ENCODE measurements at regions not wholly inside any gene's neighbourhood (a gene's known extent, or its start where the extent isn't known, plus 50 kb on each side); places are given as distances from the start of the nearest gene placed in this dataset.

DNA sequence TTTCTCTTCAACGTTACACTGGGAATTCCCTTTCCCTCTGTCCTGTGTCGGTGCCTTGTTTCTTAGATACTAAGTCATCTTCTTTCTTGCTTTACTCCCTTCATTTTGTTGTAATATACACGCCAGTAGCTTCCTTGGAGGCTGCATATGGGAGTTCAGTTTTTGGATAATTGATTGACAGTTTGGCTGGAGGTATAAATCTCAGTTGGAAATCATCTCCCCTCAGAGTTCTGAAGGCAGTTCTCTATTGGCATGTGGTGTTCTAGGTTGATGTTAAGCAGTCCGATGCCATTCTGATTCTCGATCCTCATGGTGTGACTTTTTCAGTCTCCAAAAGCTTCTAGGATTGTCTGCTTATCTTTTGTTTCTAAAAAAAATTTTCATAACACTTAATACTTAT is 152.5 kb upstream of the GLI2 start:
- H3K27me3 Mint-ChIP-seq (ENCODE audit: low read depth): peaks cover 42% of the 10 kb centered on the region
- no peak overlapping the region for H3K4me3 Mint-ChIP-seq
- H3K9me3 Mint-ChIP-seq: peaks cover 6% of the 10 kb centered on the region
- no peaks in the 10 kb centered on the region for H3K4me1 Mint-ChIP-seq (ENCODE audit: low read depth)
- H3K27ac Mint-ChIP-seq: no peak overlapping the region
- no peaks in the 10 kb centered on the region for H3K36me3 Mint-ChIP-seq (ENCODE audit: low read depth)

DNA sequence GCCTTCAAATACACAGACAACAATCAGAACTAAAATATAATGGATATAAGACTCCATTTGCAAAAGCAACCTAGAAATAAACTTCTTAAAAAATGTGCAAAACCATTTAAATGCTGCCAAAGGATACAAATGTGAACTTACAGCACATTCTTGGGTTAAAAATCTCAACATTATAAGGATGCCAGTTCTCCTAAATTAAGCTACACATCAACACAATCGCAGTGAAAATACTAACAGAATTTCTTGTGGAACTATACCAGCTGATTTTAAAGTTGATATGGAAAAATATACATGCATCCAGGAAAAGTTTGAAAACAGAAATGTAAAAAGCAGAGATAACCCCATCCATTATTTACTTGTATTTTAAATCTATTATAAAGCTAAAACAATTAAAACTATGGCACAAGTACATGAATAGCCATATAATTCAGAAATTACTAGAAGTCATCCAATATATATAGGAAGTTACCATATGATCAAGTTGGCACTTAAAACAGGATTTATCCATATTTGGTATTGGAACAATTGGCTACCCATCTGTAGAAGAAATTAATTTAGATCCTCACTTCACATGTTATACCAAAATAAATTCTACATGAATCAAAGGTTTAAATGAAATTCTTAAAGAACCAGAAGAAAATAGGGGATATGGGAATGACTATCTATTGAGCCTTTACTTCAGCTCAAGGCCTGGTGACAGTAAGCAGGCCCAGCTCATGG is 151.7 kb upstream of the GLI2 start:
- peaks cover 6% of the 10 kb centered on the region for H3K9me3 Mint-ChIP-seq
- peaks cover 51% of the 10 kb centered on the region for H3K27me3 Mint-ChIP-seq (ENCODE audit: low read depth)
- no peak overlapping the region for H3K27ac Mint-ChIP-seq
- no peak overlapping the region for H3K4me3 Mint-ChIP-seq
- H3K36me3 Mint-ChIP-seq (ENCODE audit: low read depth): no peaks in the 10 kb centered on the region
- no peaks in the 10 kb centered on the region for H3K4me1 Mint-ChIP-seq (ENCODE audit: low read depth)

DNA sequence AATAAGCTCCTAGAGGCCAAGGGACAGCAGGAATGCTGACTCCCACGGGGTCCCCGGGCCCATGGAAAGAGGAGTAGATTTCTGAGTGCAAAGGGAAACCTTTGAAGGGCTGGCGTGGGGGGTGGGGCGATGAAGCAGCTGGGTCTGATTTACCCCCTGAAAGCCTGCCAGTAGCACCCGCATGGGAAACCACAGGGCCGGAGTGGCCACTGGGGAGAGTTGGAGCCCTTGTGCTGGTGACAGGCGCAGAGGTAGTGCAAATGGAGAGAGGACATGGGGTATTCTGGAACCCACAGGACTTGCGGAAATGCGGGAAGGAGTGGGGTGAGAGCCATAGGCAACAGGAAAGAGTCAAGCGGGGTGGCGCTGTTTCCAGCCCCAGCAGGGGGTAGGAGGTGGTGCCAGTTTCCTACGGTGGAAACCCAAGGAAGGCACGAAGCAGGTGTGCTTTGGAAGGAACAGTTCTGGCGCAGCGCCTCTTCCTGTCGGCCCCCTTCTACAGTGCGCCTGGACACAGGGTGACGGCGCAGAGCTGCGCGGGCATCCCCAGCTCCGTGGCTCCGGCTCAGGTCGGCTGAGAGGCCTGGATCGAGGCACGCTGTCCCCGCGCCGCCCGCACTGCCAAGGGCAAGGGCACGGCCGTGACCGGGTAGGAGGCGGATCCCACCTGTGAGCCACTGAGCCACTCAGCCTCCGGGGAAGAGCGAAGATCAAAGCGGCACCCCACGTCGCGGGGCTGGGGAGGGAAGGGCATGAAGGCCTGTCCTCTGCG is 149.0 kb upstream of the GLI2 start:
- Mint-ChIP-seq H3K4me3 (no peak overlapping the region), H3K27ac (no peak overlapping the region), H3K27me3 (ENCODE audit: low read depth) (peaks cover 56% of the 10 kb centered on the region), H3K4me1 (ENCODE audit: low read depth) (no peaks in the 10 kb centered on the region), H3K36me3 (ENCODE audit: low read depth) (no peaks in the 10 kb centered on the region), H3K9me3 (peaks cover 6% of the 10 kb centered on the region)

DNA sequence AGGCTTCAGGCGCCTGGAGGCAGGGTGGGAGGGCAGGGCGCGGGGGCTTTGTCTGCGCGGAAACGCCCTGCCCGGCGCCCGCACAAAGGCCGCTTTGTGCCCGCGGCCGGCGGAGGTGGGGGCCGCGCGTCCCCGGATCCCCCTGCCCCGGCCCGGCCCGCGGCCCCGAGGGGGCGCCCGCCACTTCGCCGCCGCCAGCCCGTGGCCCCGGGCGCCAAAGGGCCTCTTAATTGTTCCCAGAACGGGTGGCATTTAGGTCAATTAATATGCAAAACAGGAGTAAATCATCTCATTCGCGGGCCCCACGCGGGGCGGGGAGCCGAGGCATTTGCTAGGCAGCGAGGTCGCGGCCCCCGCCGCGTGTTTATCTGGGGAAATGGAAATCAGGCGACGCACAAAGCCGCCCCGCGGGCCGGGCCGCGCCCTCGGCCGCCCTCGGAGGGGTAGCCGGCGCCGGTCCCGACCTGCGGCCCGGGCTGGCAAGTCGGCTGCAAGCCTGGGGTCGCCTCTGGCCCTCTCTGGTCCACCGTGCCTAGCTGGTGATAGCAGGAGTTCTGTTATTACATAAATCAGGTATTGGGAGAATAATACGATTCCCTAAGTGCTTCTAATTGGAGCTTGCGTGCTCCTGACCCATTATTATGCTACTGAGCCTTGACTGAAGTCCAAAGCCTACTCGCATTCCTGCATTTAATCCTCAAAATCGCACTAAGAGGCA is 148.2 kb upstream of the GLI2 start:
- Mint-ChIP-seq H3K27me3 (ENCODE audit: low read depth) (peaks cover 53% of the 10 kb centered on the region), H3K4me3 (no peak overlapping the region), H3K36me3 (ENCODE audit: low read depth) (no peaks in the 10 kb centered on the region), H3K9me3 (peaks cover 6% of the 10 kb centered on the region), H3K4me1 (ENCODE audit: low read depth) (no peaks in the 10 kb centered on the region), H3K27ac (no peak overlapping the region)

DNA sequence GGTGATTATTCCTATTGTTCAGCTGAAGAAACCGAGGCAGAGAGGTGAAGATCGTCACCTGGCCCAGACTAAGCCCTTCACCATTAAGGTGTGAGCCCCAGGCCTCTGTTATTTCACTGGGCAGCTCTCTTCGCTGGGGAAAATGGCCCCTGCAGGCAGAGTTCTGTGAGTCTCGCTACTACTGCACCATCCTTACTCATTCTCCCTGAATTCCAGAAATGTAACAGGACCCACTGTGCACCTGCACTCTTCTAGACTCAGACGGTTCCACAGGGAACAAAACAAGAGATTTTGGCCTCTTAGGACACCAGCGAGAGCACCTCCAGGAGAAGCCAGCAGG is 147.7 kb upstream of the GLI2 start:
- no peak overlapping the region for H3K4me3 Mint-ChIP-seq
- no peak overlapping the region for H3K27ac Mint-ChIP-seq
- H3K4me1 Mint-ChIP-seq (ENCODE audit: low read depth): no peaks in the 10 kb centered on the region
- no peaks in the 10 kb centered on the region for H3K36me3 Mint-ChIP-seq (ENCODE audit: low read depth)
- H3K27me3 Mint-ChIP-seq (ENCODE audit: low read depth): peaks cover 51% of the 10 kb centered on the region
- H3K9me3 Mint-ChIP-seq: peaks cover 6% of the 10 kb centered on the region

DNA sequence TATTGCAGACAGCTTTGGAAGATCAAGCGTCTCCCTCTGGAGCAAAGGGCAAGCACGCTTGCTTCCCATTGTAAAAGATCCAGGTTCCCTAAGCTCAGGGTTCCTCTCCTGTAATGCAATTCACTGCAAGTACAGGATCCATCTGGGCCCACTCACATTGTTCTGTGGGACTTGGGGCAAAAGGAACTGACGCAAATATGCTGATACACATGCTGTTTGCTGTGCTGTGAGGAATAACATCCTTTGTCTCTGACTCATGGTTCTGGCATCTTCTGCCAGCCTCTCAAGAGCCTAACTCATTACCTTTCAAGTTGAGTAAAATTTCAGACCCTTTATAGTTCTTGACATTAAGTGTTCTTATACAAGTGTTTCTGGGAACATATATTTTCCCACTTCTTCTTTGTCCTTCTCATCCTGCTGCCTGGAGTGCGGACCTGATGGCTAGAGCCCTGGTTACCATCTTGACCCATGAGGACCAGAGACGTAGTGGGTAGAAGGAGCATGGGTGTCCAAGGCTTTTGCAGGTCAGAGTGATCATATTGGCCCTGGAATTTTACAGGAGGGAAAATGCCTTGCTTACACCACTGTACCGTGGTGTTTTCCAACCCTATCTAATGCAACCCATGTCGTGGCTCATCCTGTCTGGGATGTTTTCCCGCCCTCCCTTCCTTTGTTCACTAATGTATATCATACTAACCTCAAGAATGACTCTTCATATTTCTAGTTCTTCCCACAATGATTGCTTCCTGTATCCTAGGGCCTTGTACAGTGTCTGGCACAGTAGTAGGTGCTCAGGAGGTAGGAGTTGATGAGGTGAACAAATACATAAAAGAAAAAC is 145.7 kb upstream of the GLI2 start:
- Mint-ChIP-seq H3K4me1 (ENCODE audit: low read depth) (no peaks in the 10 kb centered on the region), H3K27ac (no peak overlapping the region), H3K9me3 (peaks cover 5% of the 10 kb centered on the region), H3K36me3 (ENCODE audit: low read depth) (no peaks in the 10 kb centered on the region), H3K4me3 (no peak overlapping the region), H3K27me3 (ENCODE audit: low read depth) (peaks cover 43% of the 10 kb centered on the region)

DNA sequence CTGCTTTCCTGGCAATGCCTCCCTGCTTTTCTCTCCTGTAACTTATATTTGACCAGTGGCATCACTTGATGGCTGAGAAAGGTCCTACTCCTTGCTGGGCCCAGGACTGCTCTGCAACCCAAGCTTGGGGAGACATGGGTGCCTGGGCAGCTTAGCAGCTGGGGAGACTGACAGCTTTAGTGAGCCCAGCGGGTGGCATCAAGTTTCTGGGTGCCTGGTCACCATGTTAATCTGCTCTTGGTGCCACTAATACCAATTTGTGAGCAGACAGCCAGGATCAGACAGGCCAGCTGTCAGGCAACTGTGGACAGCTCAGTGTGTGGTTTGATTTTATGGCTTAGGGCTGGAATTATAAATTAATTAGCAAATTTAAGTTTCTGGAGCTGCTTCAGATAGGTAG is 144.8 kb upstream of the GLI2 start:
- Mint-ChIP-seq H3K36me3 (ENCODE audit: low read depth) (no peaks in the 10 kb centered on the region), H3K9me3 (no peaks in the 10 kb centered on the region), H3K27ac (no peak overlapping the region), H3K4me3 (no peak overlapping the region), H3K27me3 (ENCODE audit: low read depth) (peaks cover 35% of the 10 kb centered on the region), H3K4me1 (ENCODE audit: low read depth) (no peaks in the 10 kb centered on the region)

DNA sequence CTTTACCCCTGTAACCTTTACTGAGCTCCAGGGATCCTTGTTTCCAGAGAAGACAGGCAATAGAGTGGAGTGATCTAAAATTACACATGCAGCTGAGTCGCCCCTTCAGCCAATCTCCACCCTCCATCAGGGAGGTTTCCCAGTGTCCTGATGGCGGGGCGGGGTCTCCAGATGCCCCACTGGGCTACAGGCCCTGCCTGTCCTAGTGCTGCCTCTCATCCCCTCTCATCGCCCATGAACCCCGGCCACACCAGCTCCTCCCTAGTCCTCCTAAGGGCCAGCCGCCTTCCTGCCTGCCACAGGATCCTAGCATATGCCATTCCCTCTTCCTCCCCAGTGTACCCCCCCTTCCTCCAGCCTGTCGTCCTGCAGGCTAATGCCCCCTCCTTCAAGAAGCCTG is 144.1 kb upstream of the GLI2 start:
- H3K27me3 Mint-ChIP-seq (ENCODE audit: low read depth): peaks cover 28% of the 10 kb centered on the region
- H3K9me3 Mint-ChIP-seq: no peaks in the 10 kb centered on the region
- no peak overlapping the region for H3K4me3 Mint-ChIP-seq
- no peak overlapping the region for H3K27ac Mint-ChIP-seq
- H3K4me1 Mint-ChIP-seq (ENCODE audit: low read depth): no peaks in the 10 kb centered on the region
- no peaks in the 10 kb centered on the region for H3K36me3 Mint-ChIP-seq (ENCODE audit: low read depth)

DNA sequence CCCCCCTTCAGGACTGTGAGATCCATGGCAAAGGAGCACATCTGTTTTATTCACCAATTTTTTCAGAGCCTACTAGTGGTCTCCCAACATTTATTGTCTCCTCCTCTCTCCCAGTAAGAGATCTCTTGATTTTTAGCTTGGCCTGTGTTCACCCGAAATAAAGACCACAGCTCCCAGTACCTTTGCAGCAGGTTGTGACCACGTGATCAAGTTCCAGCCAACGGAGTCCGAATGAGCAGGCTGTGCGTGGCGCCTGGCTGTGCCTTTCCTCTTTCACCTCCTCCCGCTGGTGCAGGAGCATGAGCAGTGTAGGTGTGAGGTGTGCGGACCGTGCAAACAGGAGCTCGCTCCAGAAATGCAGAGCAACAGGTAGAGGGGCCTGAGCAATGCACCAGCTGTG is 143.6 kb upstream of the GLI2 start:
- no peak overlapping the region for H3K4me3 Mint-ChIP-seq
- no peaks in the 10 kb centered on the region for H3K36me3 Mint-ChIP-seq (ENCODE audit: low read depth)
- H3K27ac Mint-ChIP-seq: no peak overlapping the region
- peaks cover 23% of the 10 kb centered on the region for H3K27me3 Mint-ChIP-seq (ENCODE audit: low read depth)
- no peaks in the 10 kb centered on the region for H3K4me1 Mint-ChIP-seq (ENCODE audit: low read depth)
- no peaks in the 10 kb centered on the region for H3K9me3 Mint-ChIP-seq

DNA sequence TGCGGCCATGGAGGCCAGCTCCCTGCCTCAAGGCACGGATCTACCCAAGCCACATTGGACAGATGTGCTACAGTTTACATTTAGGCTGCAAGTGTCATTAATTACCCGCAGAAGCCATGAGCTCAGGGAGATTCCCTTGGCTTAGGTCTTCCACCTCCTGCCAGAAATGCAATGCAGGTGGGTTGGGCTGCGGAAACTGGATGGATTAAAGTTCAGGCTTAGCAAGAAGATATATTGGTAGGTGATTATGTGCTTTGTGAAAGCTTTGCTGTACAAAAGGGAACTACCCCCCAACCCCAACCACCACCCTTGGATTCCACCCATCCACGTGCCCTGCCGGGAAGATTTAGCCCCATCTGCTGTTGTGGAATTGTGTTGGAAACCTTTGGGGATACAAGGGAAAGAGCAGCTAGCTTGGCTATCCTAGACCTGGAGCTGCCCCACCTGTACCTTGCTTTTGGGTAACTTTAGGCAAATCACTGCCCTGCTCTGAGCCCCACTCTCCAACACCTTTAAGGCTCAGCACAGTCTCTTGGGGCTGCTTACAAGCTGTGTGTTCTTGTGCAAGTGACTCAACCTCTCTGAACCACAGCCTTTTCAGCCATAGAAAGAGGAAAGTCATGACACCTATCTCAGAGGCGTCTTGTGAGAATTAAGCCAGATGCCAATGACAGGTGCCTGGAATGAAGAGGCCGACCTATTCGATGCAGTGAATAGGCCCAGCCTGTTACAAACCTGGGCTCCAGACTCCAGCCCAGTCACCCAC is 141.6 kb upstream of the GLI2 start:
- no peak overlapping the region for H3K27ac Mint-ChIP-seq
- H3K9me3 Mint-ChIP-seq: no peaks in the 10 kb centered on the region
- no peaks in the 10 kb centered on the region for H3K4me1 Mint-ChIP-seq (ENCODE audit: low read depth)
- H3K27me3 Mint-ChIP-seq (ENCODE audit: low read depth): peaks cover 8% of the 10 kb centered on the region
- H3K4me3 Mint-ChIP-seq: no peak overlapping the region
- H3K36me3 Mint-ChIP-seq (ENCODE audit: low read depth): no peaks in the 10 kb centered on the region

DNA sequence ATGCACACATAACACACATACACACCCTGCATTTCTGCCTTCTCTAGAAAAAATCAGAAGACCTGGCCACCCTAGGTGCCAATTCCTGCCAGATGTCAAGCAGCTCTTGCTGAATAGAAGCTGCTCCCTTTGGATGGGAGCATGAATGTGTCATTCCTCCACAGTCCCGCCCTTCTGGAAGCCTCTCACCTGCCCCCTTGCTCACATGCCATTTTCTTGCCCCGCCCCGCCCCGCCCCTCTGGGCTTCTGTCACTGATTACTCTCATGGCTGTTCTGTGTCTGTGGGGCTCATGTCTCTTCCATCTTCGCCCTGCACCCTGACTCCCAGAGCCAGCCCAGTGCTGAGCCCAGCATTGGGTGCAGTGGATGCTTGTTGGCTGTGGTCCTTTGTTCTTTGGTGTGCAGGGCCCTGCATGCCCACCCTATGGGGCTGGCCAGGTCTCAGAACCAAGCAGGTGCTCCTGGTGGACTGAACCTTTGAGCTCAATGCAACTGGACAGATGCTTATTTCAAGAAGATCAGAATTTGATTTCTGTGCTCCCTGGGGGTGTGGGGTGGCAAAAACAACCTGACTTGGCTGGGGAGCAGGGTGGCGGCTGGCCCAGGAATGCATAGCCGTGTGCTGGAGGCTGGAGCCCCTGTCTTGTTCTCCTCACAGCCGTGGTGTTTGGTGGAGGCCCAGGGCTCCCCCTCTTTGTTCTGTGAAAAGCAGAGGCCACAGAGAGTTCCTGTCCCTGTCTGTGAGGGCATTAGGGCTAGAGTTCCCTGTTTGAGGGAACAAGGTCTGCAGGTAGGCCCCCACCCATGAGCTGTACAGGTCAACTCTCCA is 140.6 kb upstream of the GLI2 start:
- no peak overlapping the region for H3K4me3 Mint-ChIP-seq
- H3K36me3 Mint-ChIP-seq (ENCODE audit: low read depth): no peaks in the 10 kb centered on the region
- H3K27me3 Mint-ChIP-seq (ENCODE audit: low read depth): peaks cover 2% of the 10 kb centered on the region
- H3K27ac Mint-ChIP-seq: no peak overlapping the region
- no peaks in the 10 kb centered on the region for H3K4me1 Mint-ChIP-seq (ENCODE audit: low read depth)
- no peaks in the 10 kb centered on the region for H3K9me3 Mint-ChIP-seq

DNA sequence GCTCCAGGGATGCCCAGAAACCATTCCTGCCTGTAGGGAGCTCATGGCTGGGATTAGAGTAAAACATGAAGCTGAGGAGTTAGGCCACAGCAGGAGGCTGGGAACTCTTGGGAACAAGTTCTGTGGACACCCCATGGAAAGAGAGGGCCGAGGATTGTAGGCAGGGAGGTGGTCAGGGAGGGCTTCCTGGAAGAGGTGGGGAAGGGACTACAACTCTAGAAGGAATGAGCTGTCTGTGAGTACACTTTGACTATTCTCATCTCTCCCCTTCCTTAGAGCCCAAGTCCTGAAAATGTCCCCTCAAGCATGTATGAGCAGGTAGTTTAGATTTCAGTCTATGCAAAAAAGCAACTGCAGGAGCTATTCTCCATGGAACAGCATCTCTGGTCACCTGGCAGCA is 139.9 kb upstream of the GLI2 start:
- Mint-ChIP-seq H3K27me3 (ENCODE audit: low read depth) (no peaks in the 10 kb centered on the region), H3K27ac (no peak overlapping the region), H3K36me3 (ENCODE audit: low read depth) (no peaks in the 10 kb centered on the region), H3K4me1 (ENCODE audit: low read depth) (no peaks in the 10 kb centered on the region), H3K4me3 (no peak overlapping the region), H3K9me3 (no peaks in the 10 kb centered on the region)

DNA sequence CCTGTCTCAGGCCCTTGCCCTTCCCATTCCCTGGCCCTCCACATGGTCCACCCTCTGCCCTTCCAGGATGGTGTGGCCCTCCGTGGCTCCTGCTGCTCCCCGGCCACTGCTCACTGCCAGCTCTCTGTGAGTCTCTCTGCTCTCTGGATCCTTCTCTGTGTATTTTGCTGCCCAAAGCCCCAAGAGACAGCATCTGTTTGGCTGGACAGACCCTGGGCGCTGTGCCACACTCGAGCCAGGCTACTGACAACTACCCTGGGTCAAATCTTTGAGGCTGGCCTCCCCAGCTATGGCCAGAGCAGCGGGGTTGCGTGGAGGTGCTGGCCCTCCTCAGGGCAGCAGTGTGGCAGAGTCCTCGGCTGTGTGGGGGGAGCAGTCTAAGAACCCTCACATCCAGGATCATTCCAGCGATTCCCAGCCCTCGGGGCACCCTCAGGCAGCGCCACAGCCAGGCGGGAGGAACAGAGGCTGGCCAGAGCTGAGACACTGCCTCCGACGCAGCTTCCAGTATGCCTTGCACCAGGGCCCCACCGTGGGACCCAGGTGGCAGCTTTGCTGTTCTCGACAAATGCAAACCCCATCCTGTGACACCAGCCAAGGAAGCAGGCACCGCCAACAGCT is 139.4 kb upstream of the GLI2 start:
- no peak overlapping the region for H3K27ac Mint-ChIP-seq
- H3K4me3 Mint-ChIP-seq: no peak overlapping the region
- no peaks in the 10 kb centered on the region for H3K4me1 Mint-ChIP-seq (ENCODE audit: low read depth)
- H3K9me3 Mint-ChIP-seq: no peaks in the 10 kb centered on the region
- H3K27me3 Mint-ChIP-seq (ENCODE audit: low read depth): no peaks in the 10 kb centered on the region
- H3K36me3 Mint-ChIP-seq (ENCODE audit: low read depth): no peaks in the 10 kb centered on the region
